GM12878 (cell line): ENCODE measurements at regions not wholly inside any gene's neighbourhood (a gene's known extent, or its start where the extent isn't known, plus 50 kb on each side); places are given as distances from the start of the nearest gene placed in this dataset.

ENCODE experiments used
- ATAC-seq: fragments of 200-7000 bp; cut with Tn5 transposase; 3 replicates; pipeline ENCODE4 v1.9.1; 2020; ENCODE audit warnings: mild to moderate bottlenecking, moderate library complexity
- BruUV-seq: library from RNA; stranded (reverse); fragments of 400-500 nt; replicated peaks from 2 replicates; lab custom pipeline; 2021; lab: Mats Ljungman, UMichigan
- CTCF ChIA-PET: fragments of 300-600 bp; sonication (Branson Sonifier 250); formaldehyde crosslinking; extraction: SDS; loops from one replicate; lab custom pipeline; 2021; ENCODE audit warnings: inconsistent platforms; lab: Yijun Ruan, JAX
- POLR2A ChIA-PET: fragments of 350-600 bp; formaldehyde crosslinking; extraction: SDS; loops from one replicate; lab custom pipeline; 2021; ENCODE audit warnings: inconsistent platforms; lab: Charles Lee
- RAD21 ChIA-PET: fragments of 300-600 bp; sonication (Branson Sonifier 250); formaldehyde crosslinking; loops from one replicate; lab custom pipeline; 2023; ENCODE audit warnings: antibody characterized with exemption; ENCODE audit not compliant: unreplicated experiment; lab: Charles Lee
- SMC1A ChIA-PET: fragments of 300-600 bp; sonication (Branson Sonifier 250); formaldehyde crosslinking; loops from one replicate; lab custom pipeline; 2023; ENCODE audit not compliant: unreplicated experiment, uncharacterized antibody; lab: Charles Lee
- DNase-seq: peaks from one replicate; pipeline ENCODE4 v3.0.0-alpha.2; 2011; ENCODE audit warnings: low read depth, low spot score
- FAIRE-seq: peaks from 3 replicates; lab custom pipeline; 2011; peaks lifted over from hg19 to GRCh38; lab: Jason Lieb, UNC
- H2AFZ ChIP-seq: 2 replicates; pipeline ENCODE4 v1.6.0; 2011; ENCODE audit warnings: low read depth, low read length, control low read depth; ENCODE audit not compliant: control insufficient read depth
- H3K27ac ChIP-seq: 2 replicates; pipeline ENCODE4 v1.5.1; 2011; ENCODE audit warnings: control low read depth; ENCODE audit not compliant: control insufficient read depth, insufficient read depth
- H3K27me3 ChIP-seq, 2 experiments: replicated peaks in 1 of 2; 2 replicates each; pipeline versions ENCODE4 v1.6.0 to v1.6.1; 2011; ENCODE audit warnings: low read length in 1 of 2; ENCODE audit not compliant: control insufficient read depth in 2 of 2, insufficient read depth in 2 of 2
- H3K36me3 ChIP-seq, 2 experiments: 2 replicates each; pipeline ENCODE4 v1.5.1; 2011; ENCODE audit warnings: low read length in 1 of 2; ENCODE audit not compliant: control insufficient read depth in 2 of 2, insufficient read depth in 2 of 2
- H3K4me1 ChIP-seq: 2 replicates; pipeline ENCODE4 v1.6.1; 2011; ENCODE audit warnings: mild to moderate bottlenecking, low read length, moderate library complexity, mixed read lengths; ENCODE audit not compliant: control insufficient read depth, insufficient read depth
- H3K4me2 ChIP-seq: 2 replicates; pipeline ENCODE4 v1.6.0; 2011; ENCODE audit warnings: control low read depth; ENCODE audit not compliant: control insufficient read depth, insufficient read depth
- H3K4me3 ChIP-seq: fragments of 200-600 bp; sonication (generic); 2 replicates; pipeline ENCODE4 v1.5.1; 2016
- H3K79me2 ChIP-seq: 2 replicates; pipeline ENCODE4 v1.6.0; 2011; ENCODE audit warnings: low read length; ENCODE audit not compliant: control insufficient read depth, insufficient read depth
- H3K9ac ChIP-seq: 2 replicates; pipeline ENCODE4 v1.8.0; 2011; ENCODE audit warnings: low read length, control low read depth, mixed read lengths; ENCODE audit not compliant: control insufficient read depth, insufficient read depth
- H3K9me3 ChIP-seq: replicated peaks from 3 replicates; pipeline ENCODE4 v1.5.1; 2011; ENCODE audit warnings: mild to moderate bottlenecking, low read length; ENCODE audit not compliant: control insufficient read depth, insufficient read depth
- H4K20me1 ChIP-seq: 2 replicates; pipeline ENCODE4 v1.6.0; 2011; ENCODE audit not compliant: control insufficient read depth, insufficient read depth
- BCL11A ChIP-seq: IDR thresholded peaks from 2 replicates; pipeline ENCODE4 v1.6.1; 2011; ENCODE audit warnings: low read depth, low read length
- CBX3 ChIP-seq: fragments of 200-600 bp; sonication (generic); IDR thresholded peaks from 2 replicates; pipeline ENCODE4 v1.6.1; 2016; ENCODE audit warnings: low read depth, borderline replicate concordance
- CHD1 ChIP-seq: IDR thresholded peaks from 2 replicates; pipeline ENCODE4 v1.6.1; 2012; ENCODE audit warnings: low read depth, low read length, improper control_type of control experiment
- CHD2 ChIP-seq: IDR thresholded peaks from 2 replicates; pipeline ENCODE4 v1.6.1; 2011; ENCODE audit warnings: low read depth, low read length, improper control_type of control experiment, borderline replicate concordance
- CHD4 ChIP-seq: fragments of 200-600 bp; sonication (generic); IDR thresholded peaks from 2 replicates; pipeline ENCODE4 v1.6.1; 2016; ENCODE audit warnings: mild to moderate bottlenecking
- EP300 ChIP-seq, 2 experiments: fragments of 150-350 bp in 1 of 2; IDR thresholded peaks; 2 replicates each; pipeline ENCODE4 v1.6.1; 2011 to 2012; ENCODE audit warnings: low read depth in 2 of 2, low read length in 2 of 2, borderline replicate concordance in 1 of 2, improper control_type of control experiment in 1 of 2, inconsistent platforms in 1 of 2; ENCODE audit not compliant: control insufficient read depth in 1 of 2
- ESRRA ChIP-seq: IDR thresholded peaks from 2 replicates; pipeline ENCODE4 v1.6.1; 2012; ENCODE audit warnings: mild to moderate bottlenecking, low read length, improper control_type of control experiment
- FOS ChIP-seq: IDR thresholded peaks from 3 replicates; pipeline ENCODE4 v1.6.1; 2011; ENCODE audit warnings: borderline replicate concordance; ENCODE audit not compliant: insufficient read length; ENCODE audit errors: extremely low read depth
- IKZF1 ChIP-seq: fragments of 450-650 bp; conservative IDR thresholded peaks from 2 replicates; pipeline ENCODE4 v1.6.1; 2017; ENCODE audit warnings: antibody characterized with exemption, mild to moderate bottlenecking
- KAT2A ChIP-seq: conservative IDR thresholded peaks from 2 replicates; pipeline ENCODE4 v1.6.1; 2011; ENCODE audit warnings: low read depth, low read length; ENCODE audit not compliant: control insufficient read depth
- MYB ChIP-seq: fragments of 150-350 bp; IDR thresholded peaks from 2 replicates; pipeline ENCODE4 v1.6.1; 2014; ENCODE audit warnings: mild to moderate bottlenecking, low read depth, low read length, borderline replicate concordance
- NFYA ChIP-seq: IDR thresholded peaks from 2 replicates; pipeline ENCODE4 v1.6.1; 2011; ENCODE audit warnings: low read depth, mild to moderate bottlenecking, low read length, improper control_type of control experiment, borderline replicate concordance
- POU2F2 ChIP-seq: IDR thresholded peaks from 3 replicates; pipeline ENCODE4 v1.6.1; 2011; ENCODE audit warnings: low read depth, mild to moderate bottlenecking, low read length, borderline replicate concordance
- RCOR1 ChIP-seq: conservative IDR thresholded peaks from 2 replicates; pipeline ENCODE4 v1.6.1; 2012; ENCODE audit warnings: low read depth, low read length, improper control_type of control experiment
- ZBED1 ChIP-seq: IDR thresholded peaks from 2 replicates; pipeline ENCODE4 v1.6.1; 2016; ENCODE audit warnings: borderline replicate concordance
- ZBTB40 ChIP-seq: fragments of 450-650 bp; IDR thresholded peaks from 2 replicates; pipeline ENCODE4 v1.6.1; 2016; ENCODE audit warnings: mild to moderate bottlenecking, moderate library complexity, borderline replicate concordance
- ZNF622 ChIP-seq: fragments of 450-650 bp; IDR thresholded peaks from 2 replicates; pipeline ENCODE4 v1.6.1; 2017; ENCODE audit warnings: mild to moderate bottlenecking, inconsistent platforms
- WGBS: methylation state at CpG from one replicate; pipeline ENCODE4 v1.1.6; 2016; ENCODE audit warnings: low lambda C conversion rate; ENCODE audit not compliant: insufficient replicate concordance, insufficient coverage; ENCODE audit errors: missing lambda C conversion rate; 5-methylcytosine and 5-hydroxymethylcytosine counted together
- in situ Hi-C: fragments of 300-500 bp; cut with MboI; formaldehyde crosslinking; loops from 9 replicates; pipeline ENCODE4 v1.14.3; 2018; ENCODE audit warnings: mixed read lengths
- intact Hi-C: fragments of 100-400 bp; cut with micrococcal nuclease; formaldehyde crosslinking; loops from one replicate; pipeline ENCODE4 v1.14.2; 2022; ENCODE audit not compliant: unreplicated experiment

DNA sequence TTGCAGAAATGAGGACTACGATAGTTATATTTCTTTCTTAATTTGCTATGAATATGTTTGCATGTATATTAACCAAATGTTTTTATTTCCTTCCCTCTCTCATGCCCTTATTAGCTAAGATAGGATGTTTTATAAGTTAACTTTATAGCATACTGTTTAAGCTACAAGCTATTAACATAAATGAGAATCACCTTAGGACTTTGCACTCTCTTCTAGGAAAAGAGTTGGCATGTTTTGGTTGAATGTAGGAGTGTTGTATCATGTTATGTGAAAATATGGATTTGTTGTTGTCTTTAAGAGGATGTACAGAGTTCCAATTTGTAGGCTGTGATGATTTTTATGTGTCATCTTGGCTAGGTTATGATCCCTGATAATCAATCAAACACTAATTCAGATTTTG lies 467.4 kb upstream of the SETBP1 start:
- Histone ChIP-seq H3K4me1 (no peaks in the 10 kb centered on the region), H3K27ac (no peak overlapping the region), H3K36me3 (no peaks in the 10 kb centered on the region), H2AFZ (no peak overlapping the region), H3K4me2 (no peak overlapping the region), H3K9ac (no peak overlapping the region), H3K9me3 (no peaks in the 10 kb centered on the region), H3K79me2 (no peaks in the 10 kb centered on the region), H4K20me1 (no peaks in the 10 kb centered on the region), H3K4me3 (no peak overlapping the region), H3K27me3 (no peaks in the 10 kb centered on the region)
- SMC1A ChIA-PET, result no interaction called here
- 81% methylated on average over 1 of the region's 1 CpG for WGBS
- DNase-seq, result no peak
- no peak for FAIRE-seq
- POLR2A ChIA-PET, result no interaction called here
- intact Hi-C loops, result no loop called here
- TF ChIP-seq EP300 (IDR thresholded peaks at IDR 0.05; ENCODE audit: borderline replicate concordance in 1 of 2, control insufficient read depth in 1 of 2, low read depth in 2 of 2, low read length in 2 of 2) (no peak), CHD1 (no peak), POU2F2 (no peak), KAT2A (no peak), CHD2 (no peak), ESRRA (no peak), FOS (no peak)
- ATAC-seq, result no peak
- no TSS peak for BruUV-seq
- in situ Hi-C loops, result no loop called here
- RAD21 ChIA-PET, result no interaction called here
- CTCF ChIA-PET, result interaction anchor here (0.6 kb wide), 1 partner anchor 15 kb away, joined by 3 read pairs; no protein-coding TSS in a partner anchor

DNA sequence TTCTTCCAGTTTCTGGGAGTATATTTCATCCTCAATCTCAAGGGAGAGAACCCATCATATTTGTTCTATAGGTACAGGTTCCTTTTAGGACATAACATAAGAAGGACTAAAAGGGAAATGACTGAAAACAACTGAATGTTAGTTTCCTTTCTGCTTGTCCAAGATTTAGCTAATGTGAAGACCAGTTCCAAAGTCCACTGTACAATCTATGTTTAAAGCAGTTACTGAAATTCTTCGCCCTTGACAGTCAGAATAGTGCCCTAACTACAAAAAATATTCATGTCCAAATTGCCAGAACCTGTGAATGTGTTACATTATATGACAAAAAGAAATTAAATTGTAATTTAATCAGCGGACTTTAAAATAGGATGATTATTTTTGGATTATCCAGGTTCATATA lies 466.3 kb upstream of the SETBP1 start:
- H3K4me3 ChIP-seq, result no peak overlapping the region
- no peaks in the 10 kb centered on the region for H3K79me2 ChIP-seq
- ATAC-seq (no peak), DNase-seq (no peak), FAIRE-seq (no peak)
- H3K4me2 ChIP-seq, result no peak overlapping the region
- BruUV-seq, result no TSS peak
- no peaks in the 10 kb centered on the region for H3K4me1 ChIP-seq
- H3K36me3 ChIP-seq, result no peaks in the 10 kb centered on the region
- in situ Hi-C loops, result no loop called here
- no peak overlapping the region for H3K9ac ChIP-seq
- ChIA-PET POLR2A (no interaction called here), CTCF (no interaction called here), RAD21 (no interaction called here), SMC1A (no interaction called here)
- 0% methylated on average over 2 of the region's 2 CpGs for WGBS
- H3K27ac ChIP-seq, result no peak overlapping the region
- no peak overlapping the region for H2AFZ ChIP-seq
- intact Hi-C loops, result no loop called here
- no peaks in the 10 kb centered on the region for H3K9me3 ChIP-seq
- H3K27me3 ChIP-seq, result no peaks in the 10 kb centered on the region
- no peaks in the 10 kb centered on the region for H4K20me1 ChIP-seq
- TF ChIP-seq BCL11A, result no peak
- no peak for TF ChIP-seq RCOR1
- TF ChIP-seq ZBTB40, result no peak
- no peak for TF ChIP-seq IKZF1
- no peak for TF ChIP-seq MYB
- no peak for TF ChIP-seq ZNF622
- TF ChIP-seq CBX3, result no peak
- no peak for TF ChIP-seq ZBED1
- no peak for TF ChIP-seq CHD4
- no peak for TF ChIP-seq NFYA
